ENCODE measurements at regions not wholly inside any gene's neighbourhood (a gene's known extent, or its start where the extent isn't known, plus 50 kb on each side); places are given as distances from the start of the nearest gene placed in this dataset.

DNA sequence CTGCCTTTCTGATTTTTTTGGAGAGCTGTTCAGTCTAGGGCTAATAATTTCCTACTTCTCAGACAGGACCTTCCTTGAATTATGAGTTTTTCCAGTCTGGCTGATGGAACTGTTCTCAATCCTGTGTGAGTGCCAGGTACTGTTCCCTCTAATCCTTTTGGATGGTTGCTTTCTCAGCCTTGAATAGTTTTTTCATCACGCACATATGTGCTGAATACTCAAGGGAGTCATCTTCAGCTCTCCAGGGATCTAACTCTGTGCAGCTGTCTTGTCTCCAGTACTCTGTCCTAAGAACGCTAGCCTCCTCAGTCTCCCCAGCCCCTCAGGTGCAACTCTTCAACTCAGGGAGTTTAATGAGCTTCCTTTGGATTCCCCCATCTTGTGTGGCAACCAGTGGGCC is 93.2 kb downstream of the GASK1B start:
- TF ChIP-seq, protein P1, sequence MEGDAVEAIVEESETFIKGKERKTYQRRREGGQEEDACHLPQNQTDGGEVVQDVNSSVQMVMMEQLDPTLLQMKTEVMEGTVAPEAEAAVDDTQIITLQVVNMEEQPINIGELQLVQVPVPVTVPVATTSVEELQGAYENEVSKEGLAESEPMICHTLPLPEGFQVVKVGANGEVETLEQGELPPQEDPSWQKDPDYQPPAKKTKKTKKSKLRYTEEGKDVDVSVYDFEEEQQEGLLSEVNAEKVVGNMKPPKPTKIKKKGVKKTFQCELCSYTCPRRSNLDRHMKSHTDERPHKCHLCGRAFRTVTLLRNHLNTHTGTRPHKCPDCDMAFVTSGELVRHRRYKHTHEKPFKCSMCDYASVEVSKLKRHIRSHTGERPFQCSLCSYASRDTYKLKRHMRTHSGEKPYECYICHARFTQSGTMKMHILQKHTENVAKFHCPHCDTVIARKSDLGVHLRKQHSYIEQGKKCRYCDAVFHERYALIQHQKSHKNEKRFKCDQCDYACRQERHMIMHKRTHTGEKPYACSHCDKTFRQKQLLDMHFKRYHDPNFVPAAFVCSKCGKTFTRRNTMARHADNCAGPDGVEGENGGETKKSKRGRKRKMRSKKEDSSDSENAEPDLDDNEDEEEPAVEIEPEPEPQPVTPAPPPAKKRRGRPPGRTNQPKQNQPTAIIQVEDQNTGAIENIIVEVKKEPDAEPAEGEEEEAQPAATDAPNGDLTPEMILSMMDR (IDR thresholded peaks at IDR 0.05 in 8 of 11, conservative IDR thresholded peaks at IDR 0.05 in 3 of 11) = no peak
- TF ChIP-seq POLR2AphosphoS5 (IDR thresholded peaks at IDR 0.05) (no peak), POLR2A (IDR thresholded peaks at IDR 0.05) (no peak)

Data from spleen (tissue), 7 donors.